ENCODE measurements at regions not wholly inside any gene's neighbourhood (a gene's known extent, or its start where the extent isn't known, plus 50 kb on each side); places are given as distances from the start of the nearest gene placed in this dataset.

- H3K9ac ChIP-seq (ENCODE audit: low read length): no peak overlapping the region
- H3K27me3 ChIP-seq (ENCODE audit: insufficient read depth, low read length): no peaks in the 10 kb centered on the region
- no peaks in the 10 kb centered on the region for H3K4me1 ChIP-seq (ENCODE audit: insufficient read depth, low read length)
- FAIRE-seq (no peak), DNase-seq (ENCODE audit: low read depth) (no peak)
- TF ChIP-seq EZH2 (IDR thresholded peaks at IDR 0.05; ENCODE audit: insufficient read depth, low read length): no peak
- TF ChIP-seq, protein P1, sequence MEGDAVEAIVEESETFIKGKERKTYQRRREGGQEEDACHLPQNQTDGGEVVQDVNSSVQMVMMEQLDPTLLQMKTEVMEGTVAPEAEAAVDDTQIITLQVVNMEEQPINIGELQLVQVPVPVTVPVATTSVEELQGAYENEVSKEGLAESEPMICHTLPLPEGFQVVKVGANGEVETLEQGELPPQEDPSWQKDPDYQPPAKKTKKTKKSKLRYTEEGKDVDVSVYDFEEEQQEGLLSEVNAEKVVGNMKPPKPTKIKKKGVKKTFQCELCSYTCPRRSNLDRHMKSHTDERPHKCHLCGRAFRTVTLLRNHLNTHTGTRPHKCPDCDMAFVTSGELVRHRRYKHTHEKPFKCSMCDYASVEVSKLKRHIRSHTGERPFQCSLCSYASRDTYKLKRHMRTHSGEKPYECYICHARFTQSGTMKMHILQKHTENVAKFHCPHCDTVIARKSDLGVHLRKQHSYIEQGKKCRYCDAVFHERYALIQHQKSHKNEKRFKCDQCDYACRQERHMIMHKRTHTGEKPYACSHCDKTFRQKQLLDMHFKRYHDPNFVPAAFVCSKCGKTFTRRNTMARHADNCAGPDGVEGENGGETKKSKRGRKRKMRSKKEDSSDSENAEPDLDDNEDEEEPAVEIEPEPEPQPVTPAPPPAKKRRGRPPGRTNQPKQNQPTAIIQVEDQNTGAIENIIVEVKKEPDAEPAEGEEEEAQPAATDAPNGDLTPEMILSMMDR (IDR thresholded peaks at IDR 0.05; ENCODE audit: insufficient read depth, low read depth, low read length): no peak
- no peaks in the 10 kb centered on the region for H3K9me3 Mint-ChIP-seq (ENCODE audit: unreplicated experiment)
- H3K27ac ChIP-seq (ENCODE audit: low read depth, low read length): no peak overlapping the region
- H2AFZ ChIP-seq (ENCODE audit: low read depth, low read length): no peak overlapping the region
- no peaks in the 10 kb centered on the region for H3K79me2 ChIP-seq (ENCODE audit: insufficient read depth, low read length)
- H3K4me3 ChIP-seq (ENCODE audit: insufficient read depth, low read depth, low read length): no peak overlapping the region
- H3K9me3 ChIP-seq (ENCODE audit: insufficient read depth, low read depth, low read length): peaks cover 2% of the 10 kb centered on the region
- H3K4me1 Mint-ChIP-seq (ENCODE audit: low read depth, unreplicated experiment): peaks cover 6% of the 10 kb centered on the region
- H3K4me3 Mint-ChIP-seq (ENCODE audit: unreplicated experiment): no peak overlapping the region
- no peak overlapping the region for H3K4me2 ChIP-seq (ENCODE audit: low read length)
- no peaks in the 10 kb centered on the region for H3K36me3 Mint-ChIP-seq (ENCODE audit: low read depth, unreplicated experiment)
- no peaks in the 10 kb centered on the region for H3K27me3 Mint-ChIP-seq (ENCODE audit: low read depth, unreplicated experiment)
- H3K27ac Mint-ChIP-seq (ENCODE audit: unreplicated experiment): no peak overlapping the region
- H4K20me1 ChIP-seq (ENCODE audit: insufficient read depth, low read length): no peaks in the 10 kb centered on the region
- no peaks in the 10 kb centered on the region for H3K36me3 ChIP-seq (ENCODE audit: insufficient read depth, low read length)
Measured at GRCh38 chr2:34306745-34307144, 707.6 kb upstream of the FAM98A start.

- Histone ChIP-seq H4K20me1 (ENCODE audit: insufficient read depth, low read length) (no peaks in the 10 kb centered on the region), H3K4me3 (ENCODE audit: insufficient read depth, low read depth, low read length) (no peak overlapping the region), H3K27me3 (ENCODE audit: insufficient read depth, low read length) (no peaks in the 10 kb centered on the region), H3K79me2 (ENCODE audit: insufficient read depth, low read length) (no peaks in the 10 kb centered on the region), H3K9me3 (ENCODE audit: insufficient read depth, low read depth, low read length) (peaks cover 2% of the 10 kb centered on the region), H3K27ac (ENCODE audit: low read depth, low read length) (no peak overlapping the region), H3K4me1 (ENCODE audit: insufficient read depth, low read length) (no peaks in the 10 kb centered on the region), H2AFZ (ENCODE audit: low read depth, low read length) (no peak overlapping the region), H3K4me2 (ENCODE audit: low read length) (no peak overlapping the region), H3K9ac (ENCODE audit: low read length) (no peak overlapping the region), H3K36me3 (ENCODE audit: insufficient read depth, low read length) (no peaks in the 10 kb centered on the region)
- no peaks in the 10 kb centered on the region for H3K27me3 Mint-ChIP-seq (ENCODE audit: low read depth, unreplicated experiment)
- peaks cover 6% of the 10 kb centered on the region for H3K4me1 Mint-ChIP-seq (ENCODE audit: low read depth, unreplicated experiment)
- no peak overlapping the region for H3K4me3 Mint-ChIP-seq (ENCODE audit: unreplicated experiment)
- DNase-seq (ENCODE audit: low read depth) (no peak), FAIRE-seq (no peak)
- TF ChIP-seq, protein P1 (IDR thresholded peaks at IDR 0.05; ENCODE audit: insufficient read depth, low read depth, low read length): no peak
- TF ChIP-seq EZH2 (IDR thresholded peaks at IDR 0.05; ENCODE audit: insufficient read depth, low read length): no peak
- H3K27ac Mint-ChIP-seq (ENCODE audit: unreplicated experiment): no peak overlapping the region
- H3K9me3 Mint-ChIP-seq (ENCODE audit: unreplicated experiment): no peaks in the 10 kb centered on the region
- no peaks in the 10 kb centered on the region for H3K36me3 Mint-ChIP-seq (ENCODE audit: low read depth, unreplicated experiment)
Measured at GRCh38 chr2:34305587-34305986, 706.5 kb upstream of the FAM98A start.

DNA sequence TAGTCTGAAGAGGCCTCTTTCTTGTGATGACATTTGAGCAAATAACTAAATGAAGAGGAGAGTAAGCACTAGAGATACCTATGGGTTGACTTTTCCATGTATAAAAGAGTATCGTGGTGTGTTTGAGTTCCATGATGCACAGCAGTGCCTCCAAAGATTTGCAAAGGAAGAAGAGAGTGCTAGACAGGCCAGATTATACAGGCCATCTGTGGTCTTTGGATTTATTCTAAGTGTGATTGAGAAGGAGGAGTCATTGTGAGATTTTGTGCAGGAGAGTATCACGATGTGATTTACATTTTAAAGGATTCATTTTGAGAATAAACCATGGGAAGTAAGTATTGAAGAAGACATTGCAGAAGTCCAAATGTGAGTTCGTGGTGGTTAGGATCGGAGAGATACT is 695.9 kb upstream of the FAM98A start:
- no peak for TF ChIP-seq EZH2 (IDR thresholded peaks at IDR 0.05; ENCODE audit: insufficient read depth, low read length)
- TF ChIP-seq, protein P1 (IDR thresholded peaks at IDR 0.05; ENCODE audit: insufficient read depth, low read depth, low read length): no peak
- no peaks in the 10 kb centered on the region for H3K36me3 Mint-ChIP-seq (ENCODE audit: low read depth, unreplicated experiment)
- no peaks in the 10 kb centered on the region for H3K9me3 Mint-ChIP-seq (ENCODE audit: unreplicated experiment)
- no peak for DNase-seq (ENCODE audit: low read depth)
- no peaks in the 10 kb centered on the region for H3K4me1 ChIP-seq (ENCODE audit: insufficient read depth, low read length)
- no peaks in the 10 kb centered on the region for H3K36me3 ChIP-seq (ENCODE audit: insufficient read depth, low read length)
- no peak overlapping the region for H2AFZ ChIP-seq (ENCODE audit: low read depth, low read length)
- no peak overlapping the region for H3K4me2 ChIP-seq (ENCODE audit: low read length)
- H4K20me1 ChIP-seq (ENCODE audit: insufficient read depth, low read length): no peaks in the 10 kb centered on the region
- H3K79me2 ChIP-seq (ENCODE audit: insufficient read depth, low read length): no peaks in the 10 kb centered on the region
- no peak for FAIRE-seq
- no peak overlapping the region for H3K9ac ChIP-seq (ENCODE audit: low read length)
- H3K4me3 Mint-ChIP-seq (ENCODE audit: unreplicated experiment): no peak overlapping the region
- no peak overlapping the region for H3K27ac ChIP-seq (ENCODE audit: low read depth, low read length)
- no peak overlapping the region for H3K27ac Mint-ChIP-seq (ENCODE audit: unreplicated experiment)
- H3K9me3 ChIP-seq (ENCODE audit: insufficient read depth, low read depth, low read length): no peaks in the 10 kb centered on the region
- H3K4me3 ChIP-seq (ENCODE audit: insufficient read depth, low read depth, low read length): no peak overlapping the region
- H3K27me3 ChIP-seq (ENCODE audit: insufficient read depth, low read length): no peaks in the 10 kb centered on the region
- H3K4me1 Mint-ChIP-seq (ENCODE audit: low read depth, unreplicated experiment): peaks cover 4% of the 10 kb centered on the region
- H3K27me3 Mint-ChIP-seq (ENCODE audit: low read depth, unreplicated experiment): no peaks in the 10 kb centered on the region
